SJCRH30 (cell line): ENCODE measurements at regions not wholly inside any gene's neighbourhood (a gene's known extent, or its start where the extent isn't known, plus 50 kb on each side); places are given as distances from the start of the nearest gene placed in this dataset.
"Not testable (repeated sequence)": the region's sequence is repeated elsewhere in the genome, so short reads cannot be mapped to it uniquely, and the experiment has no call there.

Source experiments
- DNase-seq, 2 experiments: peaks; one replicate each; pipeline ENCODE4 v3.0.0-alpha.2; 2015 to 2020
- H3K27ac ChIP-seq: fragments of 250-450 bp; sonication (Bioruptor Pico); 2 replicates; pipeline ENCODE4 v1.5.1; 2020; ENCODE audit warnings: mild to moderate bottlenecking, moderate library complexity
- H3K27me3 ChIP-seq: fragments of 250-450 bp; sonication (Bioruptor Pico); 2 replicates; pipeline ENCODE4 v1.5.1; 2020; ENCODE audit warnings: mild to moderate bottlenecking, moderate library complexity
- H3K36me3 ChIP-seq: fragments of 250-450 bp; sonication (Bioruptor Pico); 2 replicates; pipeline ENCODE4 v1.5.1; 2020; ENCODE audit warnings: mild to moderate bottlenecking, moderate library complexity
- H3K4me1 ChIP-seq: fragments of 250-450 bp; sonication (Bioruptor Pico); 2 replicates; pipeline ENCODE4 v1.5.1; 2020; ENCODE audit warnings: mild to moderate bottlenecking, moderate library complexity
- H3K4me3 ChIP-seq: fragments of 250-450 bp; sonication (Bioruptor Pico); 2 replicates; pipeline ENCODE4 v1.5.1; 2020; ENCODE audit warnings: mild to moderate bottlenecking, moderate library complexity
- H3K9me3 ChIP-seq: fragments of 250-450 bp; sonication (Bioruptor Pico); replicated peaks from 2 replicates; pipeline ENCODE4 v1.5.1; 2020; ENCODE audit warnings: mild to moderate bottlenecking, moderate library complexity

DNA sequence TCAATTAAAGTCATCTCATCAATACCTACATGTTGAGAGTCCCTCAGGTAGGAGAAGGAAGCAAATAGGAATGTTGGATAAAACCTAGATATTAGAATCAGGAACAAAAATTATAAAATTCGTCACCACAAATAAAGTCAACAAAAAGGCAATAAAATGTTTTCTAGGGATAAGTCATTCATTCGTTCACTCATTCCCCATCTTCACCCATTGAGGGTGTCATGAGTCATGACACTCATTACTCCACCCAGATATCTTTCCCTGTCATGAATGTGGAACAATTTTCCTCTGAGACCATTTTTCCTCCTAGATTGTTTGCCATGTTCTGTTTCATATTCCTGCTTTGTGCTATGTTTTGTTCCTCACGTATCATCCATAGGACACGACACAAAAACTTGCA is 50.9 kb upstream of the OLIG3 start:
- Histone ChIP-seq H3K36me3 (no peaks in the 10 kb centered on the region), H3K27ac (no peak overlapping the region), H3K9me3 (no peaks in the 10 kb centered on the region), H3K27me3 (no peaks in the 10 kb centered on the region), H3K4me1 (no peaks in the 10 kb centered on the region), H3K4me3 (no peak overlapping the region)
- DNase-seq = no peak

DNA sequence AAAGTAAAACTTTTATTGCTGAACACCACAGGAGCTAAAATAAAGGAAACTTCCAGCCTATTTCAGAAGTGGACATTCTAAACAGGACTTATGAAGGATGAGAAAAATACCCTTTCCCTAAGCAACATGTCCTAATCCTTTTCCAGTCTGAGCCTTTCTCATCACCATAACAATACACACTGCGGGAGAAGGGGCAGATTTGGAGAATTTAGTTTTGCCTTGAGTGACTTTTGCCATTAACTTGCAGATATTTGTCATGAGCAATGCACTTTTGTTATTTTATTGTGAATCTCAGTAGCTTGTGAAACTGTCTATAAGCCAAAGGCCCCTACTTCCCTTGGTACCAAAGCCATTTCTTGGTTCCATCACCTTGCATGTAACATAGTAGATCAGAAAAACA is 53.0 kb upstream of the OLIG3 start:
- Histone ChIP-seq H3K4me1 (no peaks in the 10 kb centered on the region), H3K27me3 (no peaks in the 10 kb centered on the region), H3K4me3 (no peak overlapping the region), H3K9me3 (no peaks in the 10 kb centered on the region), H3K27ac (no peak overlapping the region), H3K36me3 (no peaks in the 10 kb centered on the region)
- DNase-seq = no peak

GRCh38 chr6:137547601-137548000 is 53.4 kb upstream of the OLIG3 start:
- no peaks in the 10 kb centered on the region for H3K4me1 ChIP-seq
- H3K27me3 ChIP-seq = no peaks in the 10 kb centered on the region
- no peak for DNase-seq
- no peaks in the 10 kb centered on the region for H3K9me3 ChIP-seq
- no peak overlapping the region for H3K27ac ChIP-seq
- H3K4me3 ChIP-seq = no peak overlapping the region
- no peaks in the 10 kb centered on the region for H3K36me3 ChIP-seq

DNA sequence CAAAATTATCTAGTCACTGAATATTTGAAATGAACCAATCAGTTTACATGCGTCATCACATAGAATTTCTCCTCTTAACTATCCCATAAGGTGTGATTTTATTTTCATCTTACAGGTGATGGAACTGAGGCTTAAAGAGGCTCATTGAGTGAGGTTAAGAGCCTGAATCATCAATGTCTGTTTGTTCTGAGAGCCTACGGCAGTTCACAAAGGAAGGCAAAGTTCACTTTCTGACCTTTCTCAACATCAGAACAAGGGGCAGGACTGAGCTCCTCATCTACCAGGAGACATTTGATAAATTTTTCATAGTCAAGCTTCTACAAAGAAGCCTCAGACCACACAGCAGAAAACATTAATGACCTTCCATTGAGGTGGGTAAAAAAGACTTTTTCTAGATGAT is 54.9 kb upstream of the OLIG3 start:
- Histone ChIP-seq H3K9me3 (no peaks in the 10 kb centered on the region), H3K36me3 (no peaks in the 10 kb centered on the region), H3K4me1 (no peaks in the 10 kb centered on the region), H3K27me3 (no peaks in the 10 kb centered on the region), H3K4me3 (no peak overlapping the region), H3K27ac (no peak overlapping the region)
- DNase-seq = no peak

DNA sequence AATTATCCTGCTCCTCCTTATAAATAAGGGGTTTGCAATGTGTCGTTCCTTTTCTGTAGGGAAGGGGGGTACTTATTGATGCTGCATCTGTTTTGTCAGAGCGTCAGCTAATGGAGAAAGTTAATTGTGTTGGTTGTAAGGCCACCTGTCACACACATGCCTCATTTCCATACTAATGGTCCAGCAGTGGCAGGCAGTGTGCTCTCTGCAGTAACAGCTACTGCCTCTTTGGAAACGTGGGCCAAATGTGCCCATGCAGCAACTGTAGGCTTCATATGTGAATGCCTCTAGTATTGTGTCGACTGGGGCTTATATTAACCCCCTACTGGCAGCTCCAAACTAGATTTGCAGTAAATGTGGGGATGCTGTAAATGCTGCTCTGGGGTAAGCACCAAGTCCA is 56.3 kb upstream of the OLIG3 start:
- Histone ChIP-seq H3K4me1 (no peaks in the 10 kb centered on the region), H3K36me3 (no peaks in the 10 kb centered on the region), H3K4me3 (no peak overlapping the region), H3K27ac (no peak overlapping the region), H3K9me3 (no peaks in the 10 kb centered on the region), H3K27me3 (no peaks in the 10 kb centered on the region)
- no peak for DNase-seq

GRCh38 chr6:137552146-137552545 is 58.0 kb upstream of the OLIG3 start:
- no peaks in the 10 kb centered on the region for H3K27me3 ChIP-seq
- H3K4me1 ChIP-seq = no peaks in the 10 kb centered on the region
- H3K9me3 ChIP-seq = no peaks in the 10 kb centered on the region
- no peak overlapping the region for H3K4me3 ChIP-seq
- no peak for DNase-seq
- H3K27ac ChIP-seq = no peak overlapping the region
- H3K36me3 ChIP-seq = no peaks in the 10 kb centered on the region

GRCh38 chr6:137552809-137553208 is 58.6 kb upstream of the OLIG3 start:
- H3K27me3 ChIP-seq = no peaks in the 10 kb centered on the region
- H3K36me3 ChIP-seq = no peaks in the 10 kb centered on the region
- no peak overlapping the region for H3K4me3 ChIP-seq
- H3K9me3 ChIP-seq = no peaks in the 10 kb centered on the region
- DNase-seq = no peak
- no peaks in the 10 kb centered on the region for H3K4me1 ChIP-seq
- H3K27ac ChIP-seq = no peak overlapping the region

- H3K4me1 ChIP-seq, H3K27ac ChIP-seq, H3K9me3 ChIP-seq, H3K27me3 ChIP-seq, H3K4me3 ChIP-seq, H3K36me3 ChIP-seq: not testable (repeated sequence)
- peak; percentile 30 to 35 for DNase-seq
These were observed 65.5 kb upstream of the OLIG3 start for GRCh38 chr6:137559521-137560183.

DNA sequence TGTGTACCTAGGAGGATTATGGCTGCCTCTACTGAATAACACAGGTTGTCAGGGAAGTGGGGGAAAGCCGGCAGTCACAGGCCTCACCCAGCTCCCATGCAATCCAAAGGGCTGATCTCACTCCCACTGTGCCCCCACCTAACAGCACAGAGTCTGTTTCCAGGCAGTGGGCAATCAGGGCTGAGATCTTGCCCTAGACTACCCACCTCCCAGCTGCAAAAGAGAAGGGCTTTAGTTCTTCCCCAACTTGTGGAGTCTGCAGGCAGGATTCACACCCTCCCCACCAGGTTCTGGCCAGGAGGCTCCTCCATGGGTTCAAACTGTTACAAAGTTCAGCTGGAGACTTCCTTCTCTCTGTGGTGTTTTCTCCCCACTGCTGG is 66.0 kb upstream of the OLIG3 start:
- Histone ChIP-seq H3K4me3 (no peak overlapping the region), H3K27me3 (no peaks in the 10 kb centered on the region), H3K36me3 (no peaks in the 10 kb centered on the region), H3K9me3 (no peaks in the 10 kb centered on the region), H3K27ac (no peak overlapping the region), H3K4me1 (no peaks in the 10 kb centered on the region)
- DNase-seq = no peak

- Histone ChIP-seq H3K27ac (no peak overlapping the region), H3K4me1 (no peaks in the 10 kb centered on the region), H3K4me3 (no peak overlapping the region), H3K36me3 (no peaks in the 10 kb centered on the region), H3K9me3 (no peaks in the 10 kb centered on the region), H3K27me3 (no peaks in the 10 kb centered on the region)
- no peak for DNase-seq
These were observed 73.9 kb upstream of the OLIG3 start for GRCh38 chr6:137568067-137568466.

GRCh38 chr6:137570393-137570792 is 76.2 kb upstream of the OLIG3 start:
- H3K9me3 ChIP-seq = no peaks in the 10 kb centered on the region
- no peak overlapping the region for H3K27ac ChIP-seq
- no peak for DNase-seq
- no peaks in the 10 kb centered on the region for H3K36me3 ChIP-seq
- no peaks in the 10 kb centered on the region for H3K27me3 ChIP-seq
- H3K4me3 ChIP-seq = no peak overlapping the region
- no peaks in the 10 kb centered on the region for H3K4me1 ChIP-seq

- Histone ChIP-seq H3K27me3 (no peaks in the 10 kb centered on the region), H3K4me3 (no peak overlapping the region), H3K27ac (no peak overlapping the region), H3K36me3 (no peaks in the 10 kb centered on the region), H3K9me3 (no peaks in the 10 kb centered on the region), H3K4me1 (no peaks in the 10 kb centered on the region)
- DNase-seq = peak; percentile 15 to 51
These were observed 77.7 kb upstream of the OLIG3 start for GRCh38 chr6:137571854-137572253.

DNA sequence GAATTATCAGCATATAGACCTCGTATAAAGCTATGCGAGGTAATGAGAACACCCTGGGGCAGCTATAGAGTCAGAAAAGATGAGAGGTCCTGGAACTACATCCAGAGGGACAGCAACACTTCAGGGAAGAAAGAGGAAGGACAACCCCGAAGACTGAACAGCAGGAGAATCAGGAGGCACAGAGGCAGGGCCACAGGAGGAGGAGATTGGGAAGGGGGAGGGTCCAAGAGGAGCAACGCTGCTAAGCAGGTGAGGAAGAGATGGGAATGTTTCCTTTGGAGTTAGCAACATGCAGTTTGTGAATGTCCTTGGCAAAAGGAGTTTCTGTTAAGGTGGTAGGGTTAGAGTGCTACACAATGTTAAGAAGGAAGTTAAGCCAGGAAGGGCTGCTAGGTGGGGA is 79.5 kb upstream of the OLIG3 start:
- Histone ChIP-seq H3K27me3 (no peaks in the 10 kb centered on the region), H3K36me3 (no peaks in the 10 kb centered on the region), H3K4me1 (no peaks in the 10 kb centered on the region), H3K27ac (no peak overlapping the region), H3K4me3 (no peak overlapping the region), H3K9me3 (no peaks in the 10 kb centered on the region)
- no peak for DNase-seq

DNA sequence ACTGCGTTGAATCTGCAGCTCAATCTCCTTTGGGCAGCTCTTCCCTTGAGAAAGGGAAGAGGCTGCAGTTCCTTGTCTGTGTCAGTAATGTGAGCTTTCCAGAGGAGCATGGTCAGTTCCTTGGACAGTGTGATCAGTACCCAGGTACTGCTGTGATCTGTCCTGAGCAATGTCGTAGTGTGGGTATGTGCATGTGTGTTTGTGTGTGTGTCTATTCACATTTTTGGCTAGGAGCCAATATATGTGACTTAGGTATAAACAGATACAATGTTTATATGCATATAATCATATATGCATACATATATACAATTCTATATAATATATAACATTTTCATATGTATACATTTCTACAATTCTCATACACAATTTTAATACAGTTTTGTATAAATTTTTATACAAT is 85.4 kb upstream of the OLIG3 start:
- no peak for DNase-seq
- no peaks in the 10 kb centered on the region for H3K9me3 ChIP-seq
- no peaks in the 10 kb centered on the region for H3K4me1 ChIP-seq
- no peaks in the 10 kb centered on the region for H3K27me3 ChIP-seq
- H3K27ac ChIP-seq = no peak overlapping the region
- H3K36me3 ChIP-seq = no peaks in the 10 kb centered on the region
- no peak overlapping the region for H3K4me3 ChIP-seq

GRCh38 chr6:137581019-137581707 is 87.0 kb upstream of the OLIG3 start:
- no peaks in the 10 kb centered on the region for H3K9me3 ChIP-seq
- no peak overlapping the region for H3K27ac ChIP-seq
- no peaks in the 10 kb centered on the region for H3K36me3 ChIP-seq
- no peak for DNase-seq
- H3K4me1 ChIP-seq = no peaks in the 10 kb centered on the region
- H3K4me3 ChIP-seq = no peak overlapping the region
- H3K27me3 ChIP-seq = no peaks in the 10 kb centered on the region

GRCh38 chr6:137583519-137583918 is 89.3 kb upstream of the OLIG3 start:
- not testable (repeated sequence) for DNase-seq, H3K36me3 ChIP-seq

More at GRCh38 chr6:137583519-137583918, 89.3 kb upstream of the OLIG3 start:
- not testable (repeated sequence) for H3K4me1 ChIP-seq, H3K27ac ChIP-seq, H3K9me3 ChIP-seq, H3K4me3 ChIP-seq, H3K27me3 ChIP-seq
